Hepatocyte (in vitro differentiated cells): ENCODE measurements at regions not wholly inside any gene's neighbourhood (a gene's known extent, or its start where the extent isn't known, plus 50 kb on each side); places are given as distances from the start of the nearest gene placed in this dataset.

Experiments used
- EZH2phosphoT487 ChIP-seq: fragments of 200-600 bp; sonication (generic); IDR thresholded peaks from one replicate; pipeline ENCODE4 v1.6.1; 2018; ENCODE audit warnings: antibody characterized with exemption, mild to moderate bottlenecking, low read depth, moderate library complexity; ENCODE audit not compliant: unreplicated experiment, severe bottlenecking
- TF ChIP-seq, protein P1 (sequence below): fragments of 200-600 bp; sonication (generic); IDR thresholded peaks from 2 replicates; pipeline ENCODE4 v1.5.1; 2016; ENCODE audit warnings: antibody characterized with exemption, mild to moderate bottlenecking; ENCODE audit not compliant: poor library complexity

DNA sequence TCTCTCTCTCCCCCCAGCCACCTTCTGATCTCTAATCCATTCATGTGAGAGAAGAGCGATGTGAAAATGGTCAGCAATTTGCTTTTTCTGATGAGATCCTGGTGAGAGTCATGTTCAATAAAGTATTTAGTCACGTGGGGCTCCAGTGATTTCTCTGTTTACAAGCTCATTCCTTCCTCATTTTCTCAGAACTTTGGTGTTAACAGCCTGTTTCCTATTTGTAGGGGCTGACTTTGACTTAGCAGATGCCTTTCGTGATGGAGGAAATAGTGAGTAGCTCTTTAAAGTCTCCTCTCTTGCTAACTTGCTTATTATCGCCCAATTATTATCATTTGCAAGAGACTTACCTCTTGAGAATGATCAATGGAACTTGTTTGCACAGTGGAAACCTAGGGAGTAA is 72.6 kb upstream of the CD99 start:
- TF ChIP-seq EZH2phosphoT487 = no peak
- TF ChIP-seq, protein P1, sequence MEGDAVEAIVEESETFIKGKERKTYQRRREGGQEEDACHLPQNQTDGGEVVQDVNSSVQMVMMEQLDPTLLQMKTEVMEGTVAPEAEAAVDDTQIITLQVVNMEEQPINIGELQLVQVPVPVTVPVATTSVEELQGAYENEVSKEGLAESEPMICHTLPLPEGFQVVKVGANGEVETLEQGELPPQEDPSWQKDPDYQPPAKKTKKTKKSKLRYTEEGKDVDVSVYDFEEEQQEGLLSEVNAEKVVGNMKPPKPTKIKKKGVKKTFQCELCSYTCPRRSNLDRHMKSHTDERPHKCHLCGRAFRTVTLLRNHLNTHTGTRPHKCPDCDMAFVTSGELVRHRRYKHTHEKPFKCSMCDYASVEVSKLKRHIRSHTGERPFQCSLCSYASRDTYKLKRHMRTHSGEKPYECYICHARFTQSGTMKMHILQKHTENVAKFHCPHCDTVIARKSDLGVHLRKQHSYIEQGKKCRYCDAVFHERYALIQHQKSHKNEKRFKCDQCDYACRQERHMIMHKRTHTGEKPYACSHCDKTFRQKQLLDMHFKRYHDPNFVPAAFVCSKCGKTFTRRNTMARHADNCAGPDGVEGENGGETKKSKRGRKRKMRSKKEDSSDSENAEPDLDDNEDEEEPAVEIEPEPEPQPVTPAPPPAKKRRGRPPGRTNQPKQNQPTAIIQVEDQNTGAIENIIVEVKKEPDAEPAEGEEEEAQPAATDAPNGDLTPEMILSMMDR = no peak
